ENCODE measurements at regions not wholly inside any gene's neighbourhood (a gene's known extent, or its start where the extent isn't known, plus 50 kb on each side); places are given as distances from the start of the nearest gene placed in this dataset.

GRCh38 chr16:77488652-77489051, 53.8 kb upstream of the ADAMTS18 start:
- no peaks in the 10 kb centered on the region for H3K36me3 ChIP-seq (ENCODE audit: control insufficient read depth, insufficient read depth, low read length)
- no peak overlapping the region for H3K27ac ChIP-seq
- H3K4me2 ChIP-seq (ENCODE audit: low read length) = no peak overlapping the region
- no peak overlapping the region for H3K9ac ChIP-seq
- no peak for TF ChIP-seq CTCF (IDR thresholded peaks at IDR 0.05)
- H3K4me1 ChIP-seq = no peaks in the 10 kb centered on the region
- no peak overlapping the region for H3K4me3 ChIP-seq (ENCODE audit: low read depth, low read length)
- H3K79me2 ChIP-seq = no peaks in the 10 kb centered on the region
- no peak overlapping the region for H2AFZ ChIP-seq
- no peaks in the 10 kb centered on the region for H3K27me3 ChIP-seq (ENCODE audit: control insufficient read depth, insufficient read depth, low read length)
- H3K9me3 ChIP-seq (ENCODE audit: control insufficient read depth, low read length) = no peaks in the 10 kb centered on the region

- Histone ChIP-seq H3K4me2 (ENCODE audit: low read length) (no peak overlapping the region), H3K9me3 (ENCODE audit: control insufficient read depth, low read length) (no peaks in the 10 kb centered on the region), H3K4me1 (no peaks in the 10 kb centered on the region), H3K79me2 (no peaks in the 10 kb centered on the region), H2AFZ (no peak overlapping the region), H3K4me3 (ENCODE audit: low read depth, low read length) (no peak overlapping the region), H3K27ac (no peak overlapping the region), H3K36me3 (ENCODE audit: control insufficient read depth, insufficient read depth, low read length) (no peaks in the 10 kb centered on the region), H3K27me3 (ENCODE audit: control insufficient read depth, insufficient read depth, low read length) (no peaks in the 10 kb centered on the region), H3K9ac (no peak overlapping the region)
- no peak for TF ChIP-seq CTCF (IDR thresholded peaks at IDR 0.05)
Observed at GRCh38 chr16:77491091-77491490, 56.3 kb upstream of the ADAMTS18 start.

- Histone ChIP-seq H3K27me3 (ENCODE audit: control insufficient read depth, insufficient read depth, low read length) (no peaks in the 10 kb centered on the region), H3K4me2 (ENCODE audit: low read length) (no peak overlapping the region), H3K79me2 (no peaks in the 10 kb centered on the region), H3K9me3 (ENCODE audit: control insufficient read depth, low read length) (no peaks in the 10 kb centered on the region), H3K4me3 (ENCODE audit: low read depth, low read length) (no peak overlapping the region), H3K27ac (no peak overlapping the region), H3K36me3 (ENCODE audit: control insufficient read depth, insufficient read depth, low read length) (no peaks in the 10 kb centered on the region), H3K4me1 (no peaks in the 10 kb centered on the region), H3K9ac (no peak overlapping the region), H2AFZ (no peak overlapping the region)
- TF ChIP-seq CTCF (IDR thresholded peaks at IDR 0.05) = no peak
Observed at GRCh38 chr16:77496934-77497333, 62.1 kb upstream of the ADAMTS18 start.

- Histone ChIP-seq H3K4me2 (ENCODE audit: low read length) (no peak overlapping the region), H3K36me3 (ENCODE audit: control insufficient read depth, insufficient read depth, low read length) (no peaks in the 10 kb centered on the region), H3K9ac (no peak overlapping the region), H2AFZ (no peak overlapping the region), H3K4me3 (ENCODE audit: low read depth, low read length) (no peak overlapping the region), H3K27me3 (ENCODE audit: control insufficient read depth, insufficient read depth, low read length) (no peaks in the 10 kb centered on the region), H3K79me2 (no peaks in the 10 kb centered on the region), H3K9me3 (ENCODE audit: control insufficient read depth, low read length) (no peaks in the 10 kb centered on the region), H3K27ac (no peak overlapping the region), H3K4me1 (no peaks in the 10 kb centered on the region)
- TF ChIP-seq CTCF (IDR thresholded peaks at IDR 0.05) = no peak
Observed at GRCh38 chr16:77499373-77500285, 64.8 kb upstream of the ADAMTS18 start.

- H3K27ac ChIP-seq = no peak overlapping the region
- H2AFZ ChIP-seq = no peak overlapping the region
- no peak overlapping the region for H3K9ac ChIP-seq
- no peaks in the 10 kb centered on the region for H3K36me3 ChIP-seq (ENCODE audit: control insufficient read depth, insufficient read depth, low read length)
- no peak overlapping the region for H3K4me2 ChIP-seq (ENCODE audit: low read length)
- TF ChIP-seq CTCF (IDR thresholded peaks at IDR 0.05) = no peak
- H3K9me3 ChIP-seq (ENCODE audit: control insufficient read depth, low read length) = no peaks in the 10 kb centered on the region
- H3K4me3 ChIP-seq (ENCODE audit: low read depth, low read length) = no peak overlapping the region
- H3K79me2 ChIP-seq = no peaks in the 10 kb centered on the region
- H3K4me1 ChIP-seq = no peaks in the 10 kb centered on the region
- no peaks in the 10 kb centered on the region for H3K27me3 ChIP-seq (ENCODE audit: control insufficient read depth, insufficient read depth, low read length)
Observed at GRCh38 chr16:77500286-77500598, 65.4 kb upstream of the ADAMTS18 start.
